T47D (cell line): ENCODE measurements at regions not wholly inside any gene's neighbourhood (a gene's known extent, or its start where the extent isn't known, plus 50 kb on each side); places are given as distances from the start of the nearest gene placed in this dataset.

ENCODE experiments used
- DNase-seq, 2 experiments: peaks; one replicate each; pipeline versions ENCODE4 v3.0.0 to v3.0.0-alpha.2; 2011 to 2012; ENCODE audit warnings: low read depth in 1 of 2, low spot score in 1 of 2
- JUND ChIP-seq: IDR thresholded peaks from 2 replicates; pipeline ENCODE4 v1.6.1; 2012; ENCODE audit warnings: low read depth
- in situ Hi-C: cut with HindIII; loops from 2 replicates; pipeline ENCODE4 v1.10.0; 2016; ENCODE audit warnings: low sequenced_read_pairs, low pct_unique_long_range_greater_than_20kb

DNA sequence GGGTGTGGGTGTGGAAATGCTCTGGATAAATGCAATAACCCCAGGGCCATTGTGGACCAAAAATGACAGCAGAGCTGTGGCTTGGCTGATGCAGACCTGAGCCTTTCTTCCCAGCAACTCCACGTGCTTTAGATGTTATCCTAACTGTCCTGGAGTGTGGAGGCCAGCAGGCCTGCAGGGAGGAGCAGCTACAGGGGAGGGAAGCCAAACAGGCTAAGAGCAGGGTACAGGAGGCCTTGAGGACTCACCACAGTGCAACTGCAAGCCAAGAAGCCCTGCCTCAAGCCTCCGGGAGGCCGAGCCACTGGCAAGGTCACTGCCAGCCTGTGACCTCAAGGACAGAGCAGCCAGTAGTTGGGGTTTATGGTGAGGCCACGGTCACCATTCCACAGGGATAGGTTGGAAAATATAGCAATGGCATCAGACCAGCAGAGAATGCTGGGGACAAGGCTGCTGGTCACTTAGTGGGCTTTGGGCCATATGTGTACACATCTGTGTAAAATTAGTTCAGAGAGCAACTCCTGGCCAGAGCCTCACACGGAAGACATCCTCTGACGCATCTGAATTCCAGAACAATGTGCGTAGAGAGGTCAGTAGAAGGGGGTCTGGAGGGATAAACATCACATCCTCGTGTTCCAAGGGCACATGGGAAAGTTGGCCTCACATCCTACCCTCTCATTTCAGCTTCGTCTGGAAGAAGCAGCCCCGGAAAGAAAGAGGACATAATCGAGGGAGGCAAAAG is 76.2 kb upstream of the UPP2 start:
- in situ Hi-C loops, result no loop called here
- TF ChIP-seq JUND, result no peak
- peak in 1 of 2 experiments; percentile 25 for DNase-seq

DNA sequence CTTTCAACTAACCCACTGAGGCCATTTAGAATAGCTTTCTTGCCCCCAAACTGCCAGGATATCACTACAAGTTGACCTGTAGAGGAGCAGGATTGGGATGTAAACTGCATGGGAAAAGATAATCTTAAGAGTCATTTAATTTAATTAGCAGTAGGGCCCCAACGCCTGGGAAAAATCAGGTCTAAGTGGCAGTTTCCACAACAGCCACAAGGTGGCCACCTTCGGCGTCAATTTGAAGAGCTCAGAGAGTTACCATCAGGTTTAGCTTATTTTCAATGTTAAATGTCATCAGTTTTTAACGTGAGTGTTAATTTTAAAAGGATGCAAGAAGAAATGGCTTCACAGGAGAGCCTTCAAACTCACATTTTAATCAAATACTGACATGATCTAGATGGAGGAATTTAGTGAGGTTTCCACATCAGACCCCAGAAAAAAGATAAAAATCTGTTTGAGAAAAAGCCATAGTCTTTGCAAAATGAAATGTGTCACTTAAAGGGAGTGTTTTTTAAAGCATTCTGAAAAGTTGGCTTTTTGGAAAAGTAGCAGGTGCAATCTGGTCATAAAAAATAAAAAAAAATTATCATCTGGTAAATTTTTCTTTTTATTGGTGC is 77.3 kb upstream of the UPP2 start:
- DNase-seq, result peak; percentile 6 to 57
- in situ Hi-C loops, result no loop called here
- no peak for TF ChIP-seq JUND

DNA sequence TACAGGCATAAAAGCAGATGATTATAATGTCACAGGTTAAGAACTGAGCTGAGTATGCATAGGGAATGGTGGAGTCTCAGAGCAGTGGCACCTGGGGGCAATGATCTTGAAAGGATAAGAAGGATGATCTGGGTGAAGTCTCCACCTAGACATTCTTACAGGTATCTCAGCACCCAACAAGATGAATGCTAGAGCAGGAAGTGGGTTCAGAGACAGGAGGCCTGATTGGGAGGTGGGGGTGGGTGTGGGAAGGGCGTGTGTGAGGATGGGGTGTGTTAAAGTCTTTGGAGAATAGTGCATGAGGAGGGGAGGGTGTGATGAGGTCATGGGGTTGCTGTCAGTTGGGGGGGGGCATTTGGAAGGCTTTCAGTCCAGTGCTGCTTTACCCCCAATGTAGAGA is 78.8 kb upstream of the UPP2 start:
- in situ Hi-C loops, result no loop called here
- no peak for TF ChIP-seq JUND
- DNase-seq, result no peak

GRCh38 chr2:158021226-158021625 is 80.5 kb upstream of the UPP2 start:
- in situ Hi-C loops, result no loop called here
- no peak for DNase-seq
- TF ChIP-seq JUND, result no peak

GRCh38 chr2:158015428-158016076 is 86.1 kb upstream of the UPP2 start:
- TF ChIP-seq JUND, result no peak
- in situ Hi-C loops, result no loop called here

GRCh38 chr2:158013891-158014290 is 87.8 kb upstream of the UPP2 start:
- no peak for DNase-seq
- TF ChIP-seq JUND, result no peak
- in situ Hi-C loops, result no loop called here

More at GRCh38 chr2:158015428-158016076, 86.1 kb upstream of the UPP2 start:
- DNase-seq, result no peak

DNA sequence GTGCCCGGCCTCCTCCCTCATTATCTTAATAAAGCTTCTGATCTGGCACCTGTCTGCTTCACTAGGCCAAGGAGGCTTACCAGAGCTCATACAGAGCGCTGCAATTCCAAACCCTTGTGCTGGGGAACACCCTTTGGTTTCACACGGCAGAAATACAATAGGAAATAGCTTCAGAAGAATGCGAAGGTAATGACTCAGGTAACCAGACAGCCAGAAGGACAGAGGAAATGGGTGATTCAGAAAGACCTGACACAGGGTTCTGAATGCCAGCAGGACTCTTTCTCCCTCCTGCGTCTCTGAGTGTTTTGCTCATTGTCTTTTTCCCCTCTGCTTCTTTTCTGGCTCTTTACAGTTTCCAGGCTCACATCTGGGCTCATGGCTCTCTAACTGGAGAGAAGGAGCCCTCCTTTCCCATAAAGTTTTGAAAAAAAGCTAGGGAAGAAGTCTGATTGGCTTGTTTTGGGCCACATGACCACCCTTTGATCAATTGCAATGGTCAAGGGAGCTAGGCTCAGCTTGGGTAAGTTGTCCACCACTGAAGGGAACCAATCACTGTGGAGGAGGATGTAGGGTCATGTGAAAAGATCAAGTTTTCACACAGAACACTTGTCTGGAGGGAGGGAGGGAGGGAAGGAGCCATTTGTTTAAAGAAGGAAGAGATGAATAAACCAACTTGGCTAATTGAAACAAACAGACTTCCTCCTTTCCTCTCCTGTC is 90.5 kb upstream of the UPP2 start:
- peak in 1 of 2 experiments; percentile 13 for DNase-seq

GRCh38 chr2:158009399-158009798 is 92.3 kb upstream of the UPP2 start:
- DNase-seq, result no peak
- in situ Hi-C loops, result no loop called here
- TF ChIP-seq JUND, result no peak

More for the DNA sequence above, 90.5 kb upstream of the UPP2 start:
- no peak for TF ChIP-seq JUND
- in situ Hi-C loops, result no loop called here

DNA sequence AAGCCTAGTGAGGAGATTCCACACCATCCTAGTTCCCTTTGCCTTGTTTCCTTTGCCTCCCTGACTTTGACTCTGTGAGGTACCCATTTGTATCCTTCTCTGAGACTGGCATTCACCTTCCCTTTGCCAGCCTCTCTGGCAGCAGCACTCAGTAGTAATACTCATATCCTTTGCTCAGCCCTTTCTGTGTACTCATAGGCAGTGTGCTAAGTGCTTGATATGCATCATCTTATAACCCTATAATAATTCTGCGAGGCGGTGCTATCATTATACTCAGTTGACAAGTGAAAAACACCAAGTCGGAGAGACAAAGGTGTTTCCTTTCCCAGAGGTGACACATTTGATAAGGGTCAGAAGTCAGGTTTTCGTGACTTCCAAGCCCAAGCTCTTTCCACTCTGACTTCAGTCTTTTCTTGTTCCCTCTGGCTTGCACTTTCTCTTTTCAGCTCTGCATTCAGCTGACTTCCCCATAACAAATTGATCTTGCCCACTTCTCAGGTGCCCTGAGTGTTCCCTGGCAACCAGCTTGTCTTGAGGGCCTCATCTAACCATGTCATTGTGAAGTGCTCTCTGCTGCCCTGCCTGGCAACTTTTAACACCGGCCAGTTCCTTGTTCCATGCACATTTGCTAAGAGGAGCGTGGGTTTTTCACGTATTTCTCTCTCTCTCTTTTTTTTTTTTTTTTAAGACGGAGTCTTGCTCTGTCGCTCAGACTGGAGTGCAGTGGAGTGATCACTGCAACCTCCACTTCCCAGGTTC is 94.5 kb upstream of the UPP2 start:
- peak in 1 of 2 experiments; percentile 24 for DNase-seq
- TF ChIP-seq JUND, result no peak
- in situ Hi-C loops, result no loop called here

DNA sequence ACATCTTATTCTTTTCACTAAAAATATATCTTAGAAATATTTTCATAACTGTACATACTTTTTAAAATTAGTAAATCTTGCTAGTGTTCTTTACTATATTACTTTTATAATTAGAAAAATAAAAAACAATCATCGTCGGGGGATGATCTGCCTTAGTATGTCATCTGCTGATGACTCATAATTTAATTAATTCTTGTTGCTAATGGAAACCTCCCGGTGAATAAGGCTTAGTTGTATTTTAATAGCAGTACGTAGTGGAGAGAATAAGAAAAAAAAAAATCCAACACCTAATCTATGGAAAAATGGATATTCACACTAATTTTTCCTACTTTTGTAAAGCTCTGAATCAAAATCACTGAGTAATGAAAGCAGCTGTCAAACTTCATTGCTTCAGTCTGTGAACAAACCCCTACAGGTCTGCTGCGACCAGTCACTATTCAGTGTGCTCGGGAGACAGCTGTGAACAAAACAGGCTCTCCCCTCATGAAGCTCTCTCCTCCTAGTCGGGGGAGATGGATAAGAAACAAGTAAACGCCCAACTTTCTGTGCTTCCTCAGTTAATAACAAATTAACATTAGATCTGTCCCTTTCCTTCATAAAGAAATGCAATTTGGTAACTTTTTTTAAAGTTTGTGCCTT is 97.4 kb upstream of the UPP2 start:
- TF ChIP-seq JUND, result no peak
- in situ Hi-C loops, result no loop called here
- no peak for DNase-seq

DNA sequence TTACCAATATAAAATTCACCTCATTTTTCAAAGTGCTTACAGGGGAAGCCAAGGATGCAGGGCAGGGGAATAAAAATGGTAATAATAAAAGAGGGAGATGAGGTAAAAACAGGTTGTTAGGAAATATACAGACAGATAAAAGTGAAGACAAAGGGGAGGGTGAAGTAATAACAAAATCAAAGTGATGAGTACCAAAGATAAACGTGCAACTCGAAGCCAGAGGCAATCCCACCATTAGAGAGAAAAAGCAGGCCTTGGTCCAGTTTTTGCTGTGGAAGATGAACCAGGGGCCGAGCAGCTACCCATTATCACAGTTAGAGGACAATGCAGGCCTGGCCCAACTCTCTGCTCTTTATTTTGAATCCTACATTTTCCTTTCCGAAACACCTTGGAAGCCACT is 99.6 kb upstream of the UPP2 start:
- in situ Hi-C loops, result no loop called here
- no peak for DNase-seq
- TF ChIP-seq JUND, result no peak

DNA sequence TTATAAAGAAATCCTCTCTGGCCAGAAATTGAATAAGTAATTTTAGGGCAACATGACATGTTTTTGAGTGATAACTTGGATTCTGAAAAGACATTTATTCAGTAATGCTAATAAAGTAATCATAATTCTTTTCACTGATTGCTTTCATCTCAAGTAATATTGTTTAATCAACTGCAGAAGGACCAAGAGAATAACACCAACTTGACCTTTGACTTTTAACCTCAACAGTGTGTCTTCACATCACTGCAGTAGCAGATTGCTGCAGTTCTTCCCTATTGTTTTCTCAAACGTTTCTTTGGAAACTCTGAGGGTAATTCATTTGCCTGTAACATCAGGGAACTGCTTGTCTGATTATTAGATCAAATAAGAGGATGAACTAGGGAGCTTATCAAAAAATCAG is 104.9 kb upstream of the UPP2 start:
- in situ Hi-C loops, result no loop called here
- DNase-seq, result no peak
- TF ChIP-seq JUND, result no peak
